ENCODE measurements at regions not wholly inside any gene's neighbourhood (a gene's known extent, or its start where the extent isn't known, plus 50 kb on each side); places are given as distances from the start of the nearest gene placed in this dataset.

DNA sequence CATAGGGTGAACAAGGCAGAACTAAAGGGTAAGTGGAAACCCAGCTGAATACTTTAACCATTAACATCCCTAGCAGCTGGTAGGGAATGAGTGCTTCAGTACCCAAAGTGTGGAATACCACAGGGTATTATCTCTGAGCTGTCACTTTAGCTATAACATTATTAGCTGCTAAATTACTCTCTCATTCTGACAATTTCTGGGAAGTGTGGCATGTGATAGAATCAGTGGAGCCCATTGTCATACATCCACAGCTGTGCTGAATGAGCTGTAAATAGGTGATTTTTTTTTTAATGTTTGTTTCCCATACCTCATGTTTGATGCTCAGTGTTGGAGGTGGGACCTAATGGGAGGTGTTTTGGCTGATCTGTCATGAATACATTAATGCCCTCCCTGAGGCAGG is 894.3 kb downstream of the DIPK2A start:
- no peaks in the 10 kb centered on the region for H3K79me2 ChIP-seq (ENCODE audit: control insufficient read depth, insufficient read depth, low read length)
- TF ChIP-seq, protein P1, sequence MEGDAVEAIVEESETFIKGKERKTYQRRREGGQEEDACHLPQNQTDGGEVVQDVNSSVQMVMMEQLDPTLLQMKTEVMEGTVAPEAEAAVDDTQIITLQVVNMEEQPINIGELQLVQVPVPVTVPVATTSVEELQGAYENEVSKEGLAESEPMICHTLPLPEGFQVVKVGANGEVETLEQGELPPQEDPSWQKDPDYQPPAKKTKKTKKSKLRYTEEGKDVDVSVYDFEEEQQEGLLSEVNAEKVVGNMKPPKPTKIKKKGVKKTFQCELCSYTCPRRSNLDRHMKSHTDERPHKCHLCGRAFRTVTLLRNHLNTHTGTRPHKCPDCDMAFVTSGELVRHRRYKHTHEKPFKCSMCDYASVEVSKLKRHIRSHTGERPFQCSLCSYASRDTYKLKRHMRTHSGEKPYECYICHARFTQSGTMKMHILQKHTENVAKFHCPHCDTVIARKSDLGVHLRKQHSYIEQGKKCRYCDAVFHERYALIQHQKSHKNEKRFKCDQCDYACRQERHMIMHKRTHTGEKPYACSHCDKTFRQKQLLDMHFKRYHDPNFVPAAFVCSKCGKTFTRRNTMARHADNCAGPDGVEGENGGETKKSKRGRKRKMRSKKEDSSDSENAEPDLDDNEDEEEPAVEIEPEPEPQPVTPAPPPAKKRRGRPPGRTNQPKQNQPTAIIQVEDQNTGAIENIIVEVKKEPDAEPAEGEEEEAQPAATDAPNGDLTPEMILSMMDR (optimal IDR thresholded peaks at IDR 0.05 in 1 of 3, IDR thresholded peaks at IDR 0.05 in 1 of 3, conservative IDR thresholded peaks at IDR 0.05 in 1 of 3; ENCODE audit: extremely low read depth in 1 of 3, insufficient read depth in 2 of 3, low read length in 3 of 3): no peak
- TF ChIP-seq EZH2 (IDR thresholded peaks at IDR 0.05; ENCODE audit: low read length): no peak
- no peaks in the 10 kb centered on the region for H3K27me3 ChIP-seq (ENCODE audit: control insufficient read depth, extremely low read depth, insufficient read depth, low read length)
- DNase-seq (ENCODE audit: low read depth, low spot score) (no peak), FAIRE-seq (no peak)
- H3K27ac ChIP-seq (ENCODE audit: control insufficient read depth, insufficient read depth, low read length): no peak overlapping the region
- H3K9me3 ChIP-seq (ENCODE audit: control insufficient read depth, low read depth, low read length): no peaks in the 10 kb centered on the region
- H3K4me1 ChIP-seq (ENCODE audit: control insufficient read depth, extremely low read depth, insufficient read depth, low read length): peaks cover 8% of the 10 kb centered on the region
- no peaks in the 10 kb centered on the region for H3K36me3 ChIP-seq (ENCODE audit: control insufficient read depth in 2 of 2, extremely low read depth in 1 of 2, insufficient read depth in 2 of 2, low read length in 2 of 2)
- H3K4me3 ChIP-seq (ENCODE audit: control insufficient read depth in 2 of 3, extremely low read depth in 1 of 3, insufficient read depth in 2 of 3, low read depth in 1 of 3, low read length in 3 of 3): no peak overlapping the region
- H3K9me1 ChIP-seq (ENCODE audit: control insufficient read depth, extremely low read depth, insufficient read depth, low read length): no peaks in the 10 kb centered on the region
- H4K20me1 ChIP-seq (ENCODE audit: control insufficient read depth, extremely low read depth, insufficient read depth, low read length): no peaks in the 10 kb centered on the region
- no peak overlapping the region for H3K9ac ChIP-seq (ENCODE audit: control insufficient read depth, extremely low read depth, insufficient read depth, low read length)
- dilution Hi-C loops (cut with MboI; ENCODE audit: extremely low pct_ligation_motif_present, low sequenced_read_pairs): no loop called here
- H3K4me2 ChIP-seq (ENCODE audit: control insufficient read depth, extremely low read depth, insufficient read depth, low read depth, low read length): no peak overlapping the region
- peak overlapping the region; percentile 33 for H2AFZ ChIP-seq (ENCODE audit: control insufficient read depth, low read length)

DNA sequence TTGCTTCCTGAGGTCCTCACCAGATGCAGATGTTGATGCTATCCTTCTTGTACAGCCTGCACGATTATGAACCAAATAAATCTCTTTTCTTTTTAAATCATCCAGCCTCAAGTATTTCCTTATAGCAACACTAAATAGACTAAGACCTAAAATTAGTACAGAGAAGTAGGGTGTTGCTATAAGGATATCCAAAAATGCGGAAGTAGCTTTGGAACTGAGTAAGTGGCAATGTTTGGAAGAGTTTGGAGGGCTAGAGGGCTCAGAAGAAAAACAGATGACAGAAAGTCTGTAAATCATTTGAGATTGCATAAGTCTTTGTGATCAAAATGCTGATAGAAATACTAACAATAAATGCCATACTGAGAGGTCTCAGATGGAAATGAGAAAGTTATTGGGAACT is 894.9 kb downstream of the DIPK2A start:
- no peaks in the 10 kb centered on the region for H3K27me3 ChIP-seq (ENCODE audit: control insufficient read depth, extremely low read depth, insufficient read depth, low read length)
- H3K79me2 ChIP-seq (ENCODE audit: control insufficient read depth, insufficient read depth, low read length): no peaks in the 10 kb centered on the region
- no peak overlapping the region for H3K27ac ChIP-seq (ENCODE audit: control insufficient read depth, insufficient read depth, low read length)
- H3K9me1 ChIP-seq (ENCODE audit: control insufficient read depth, extremely low read depth, insufficient read depth, low read length): no peaks in the 10 kb centered on the region
- H2AFZ ChIP-seq (ENCODE audit: control insufficient read depth, low read length): peak overlapping the region; percentile 33
- FAIRE-seq: peak; percentile 9
- no peak overlapping the region for H3K4me2 ChIP-seq (ENCODE audit: control insufficient read depth, extremely low read depth, insufficient read depth, low read depth, low read length)
- dilution Hi-C loops (cut with MboI; ENCODE audit: extremely low pct_ligation_motif_present, low sequenced_read_pairs): no loop called here
- no peak overlapping the region for H3K9ac ChIP-seq (ENCODE audit: control insufficient read depth, extremely low read depth, insufficient read depth, low read length)
- TF ChIP-seq, protein P1 (optimal IDR thresholded peaks at IDR 0.05 in 1 of 3, IDR thresholded peaks at IDR 0.05 in 1 of 3, conservative IDR thresholded peaks at IDR 0.05 in 1 of 3; ENCODE audit: extremely low read depth in 1 of 3, insufficient read depth in 2 of 3, low read length in 3 of 3): no peak
- TF ChIP-seq EZH2 (IDR thresholded peaks at IDR 0.05; ENCODE audit: low read length): no peak
- peaks cover 8% of the 10 kb centered on the region for H3K4me1 ChIP-seq (ENCODE audit: control insufficient read depth, extremely low read depth, insufficient read depth, low read length)
- no peaks in the 10 kb centered on the region for H3K9me3 ChIP-seq (ENCODE audit: control insufficient read depth, low read depth, low read length)
- H4K20me1 ChIP-seq (ENCODE audit: control insufficient read depth, extremely low read depth, insufficient read depth, low read length): no peaks in the 10 kb centered on the region
- H3K4me3 ChIP-seq (ENCODE audit: control insufficient read depth in 2 of 3, extremely low read depth in 1 of 3, insufficient read depth in 2 of 3, low read depth in 1 of 3, low read length in 3 of 3): no peak overlapping the region
- H3K36me3 ChIP-seq (ENCODE audit: control insufficient read depth in 2 of 2, extremely low read depth in 1 of 2, insufficient read depth in 2 of 2, low read length in 2 of 2): no peaks in the 10 kb centered on the region
- DNase-seq (ENCODE audit: low read depth, low spot score): no peak
